ENCODE measurements at regions not wholly inside any gene's neighbourhood (a gene's known extent, or its start where the extent isn't known, plus 50 kb on each side); places are given as distances from the start of the nearest gene placed in this dataset.

GRCh38 chr4:153084224-153084979, 119.8 kb upstream of the TRIM2 start:
- H3K79me2 ChIP-seq (ENCODE audit: insufficient read depth, low read length): no peaks in the 10 kb centered on the region
- Mint-ChIP-seq H3K9me3 (no peaks in the 10 kb centered on the region), H3K4me3 (no peak overlapping the region; a peak in 1 of 5 replicates), H3K27ac (no peak overlapping the region), H3K4me1 (peaks cover 50 to 52% of the 10 kb centered on the region in 2 experiments), H3K36me3 (ENCODE audit: insufficient read depth in 1 of 3, low read depth in 3 of 3) (peaks cover 0 to 1% (median 0%) of the 10 kb centered on the region in 3 experiments; a peak in 2 of 7 replicates), H3K27me3 (ENCODE audit: low read depth) (peaks cover 11% of the 10 kb centered on the region)
- no peak overlapping the region for H3K56ac ChIP-seq (ENCODE audit: insufficient read length, low read depth, low read length)
- no peak overlapping the region for H3K9ac ChIP-seq (ENCODE audit: extremely low read depth, insufficient read length, low read length)
- no CpG with 5 or more reads among the region's 15 CpGs for WGBS (ENCODE audit: extremely low coverage, insufficient read length, low lambda C conversion rate)
- no peak overlapping the region for H2BK20ac ChIP-seq (ENCODE audit: low read depth, low read length, poor library complexity, severe bottlenecking)
- H2AFZ ChIP-seq (ENCODE audit: low read length): no peak overlapping the region
- no peak overlapping the region for H4K91ac ChIP-seq (ENCODE audit: insufficient read length, low read depth, low read length)
- H3K14ac ChIP-seq (ENCODE audit: insufficient read depth, low read length): no peak overlapping the region
- no peak overlapping the region for H4K8ac ChIP-seq (replicated peaks; ENCODE audit: insufficient read length, low read depth, low read length)
- H4K5ac ChIP-seq (ENCODE audit: insufficient read length, low read depth, low read length): no peak overlapping the region
- no peak overlapping the region for H2BK5ac ChIP-seq (ENCODE audit: insufficient read length, low read length)
- H3K18ac ChIP-seq (ENCODE audit: insufficient read length, low read depth, low read length): no peak overlapping the region
- no peak overlapping the region for H3K4ac ChIP-seq (ENCODE audit: low read depth, low read length)
- no peak for DNase-seq
- H3T11ph ChIP-seq (ENCODE audit: low read length): no peak overlapping the region
- no peaks in the 10 kb centered on the region for H3K9me3 ChIP-seq (ENCODE audit: control insufficient read depth, low read depth, low read length)
- TF ChIP-seq CTCF (conservative IDR thresholded peaks at IDR 0.05): no peak
- no peak overlapping the region for H3K4me2 ChIP-seq (ENCODE audit: insufficient read depth, insufficient read length, low read length)
- no peak overlapping the region for H2BK12ac ChIP-seq (ENCODE audit: insufficient read length, low read depth, low read length)
- H4K20me1 ChIP-seq (ENCODE audit: control insufficient read depth, insufficient read depth, insufficient read length): no peaks in the 10 kb centered on the region
- no peak overlapping the region for H2BK15ac ChIP-seq (ENCODE audit: low read depth, low read length)
- H3K79me1 ChIP-seq (ENCODE audit: insufficient read depth, low read depth, low read length, poor library complexity, severe bottlenecking): no peaks in the 10 kb centered on the region
- no peak overlapping the region for H3K27ac ChIP-seq (ENCODE audit: insufficient read length, low read depth, low read length)
- H2BK120ac ChIP-seq (ENCODE audit: low read depth, low read length, poor library complexity, severe bottlenecking): no peak overlapping the region
- H3K4me1 ChIP-seq (ENCODE audit: insufficient read depth, low read length): peaks cover 4% of the 10 kb centered on the region; the same call in 1 of the 2 replicates
- 0 out of 2 replicates have a peak, but pooled peaks cover 2% of the 10 kb centered on the region for H3K27me3 ChIP-seq (ENCODE audit: insufficient read depth, low read length)
- H2AK5ac ChIP-seq (ENCODE audit: insufficient read length, low read length): no peak overlapping the region
- no peaks in the 10 kb centered on the region for H3K23me2 ChIP-seq (ENCODE audit: insufficient read length, low read depth, low read length, poor library complexity, severe bottlenecking)
- H3K23ac ChIP-seq (ENCODE audit: insufficient read length, low read depth, low read length): no peak overlapping the region

Data from H9 (cell line).